NCI-H446 (cell line): ENCODE measurements at regions not wholly inside any gene's neighbourhood (a gene's known extent, or its start where the extent isn't known, plus 50 kb on each side); places are given as distances from the start of the nearest gene placed in this dataset.

Experiments
- DNase-seq, 2 experiments: peaks; one replicate each; lab custom pipeline; 2025; lab: John Stamatoyannopoulos, UW

- DNase-seq: no peak
Observed at GRCh38 chr4:181745933-181746625, 497.1 kb upstream of the TENM3 start.

DNA sequence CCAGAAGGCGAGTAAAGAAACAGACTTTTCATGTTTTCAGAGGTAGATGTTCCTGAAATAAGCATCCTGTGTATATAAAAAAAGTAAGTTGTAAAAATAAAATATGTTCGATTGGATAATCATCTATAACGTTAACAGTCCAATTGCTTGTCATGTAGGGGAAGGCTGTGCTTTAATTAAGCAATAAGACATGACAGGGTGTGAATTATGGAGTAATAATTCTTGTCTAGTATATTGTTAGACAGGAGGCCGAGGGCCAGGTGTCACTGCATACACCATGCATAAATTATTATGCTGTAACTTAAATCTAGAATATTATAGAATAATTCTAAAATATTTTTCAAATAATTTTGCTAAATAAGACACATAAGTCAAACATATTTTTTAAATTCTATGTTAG lies 494.6 kb upstream of the TENM3 start:
- DNase-seq: no peak

DNA sequence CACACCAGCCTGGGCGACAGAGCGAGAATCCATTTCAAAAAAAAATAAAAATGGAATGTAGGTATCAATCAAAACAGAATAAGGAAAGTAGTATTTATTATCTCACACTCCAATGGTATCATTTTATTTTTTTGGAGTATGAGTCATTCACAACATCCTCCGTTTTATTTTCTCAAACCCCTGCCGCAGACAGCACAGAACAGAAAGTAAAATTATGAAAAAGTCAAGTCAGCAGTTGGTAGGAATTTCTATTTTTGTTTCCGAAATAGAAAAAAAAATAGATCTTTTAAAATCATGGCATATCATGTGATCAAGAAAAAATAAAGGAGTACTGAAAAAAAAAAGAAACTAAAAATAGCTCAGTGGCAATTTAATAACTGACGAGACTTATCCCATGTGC lies 490.7 kb upstream of the TENM3 start:
- no peak for DNase-seq

DNA sequence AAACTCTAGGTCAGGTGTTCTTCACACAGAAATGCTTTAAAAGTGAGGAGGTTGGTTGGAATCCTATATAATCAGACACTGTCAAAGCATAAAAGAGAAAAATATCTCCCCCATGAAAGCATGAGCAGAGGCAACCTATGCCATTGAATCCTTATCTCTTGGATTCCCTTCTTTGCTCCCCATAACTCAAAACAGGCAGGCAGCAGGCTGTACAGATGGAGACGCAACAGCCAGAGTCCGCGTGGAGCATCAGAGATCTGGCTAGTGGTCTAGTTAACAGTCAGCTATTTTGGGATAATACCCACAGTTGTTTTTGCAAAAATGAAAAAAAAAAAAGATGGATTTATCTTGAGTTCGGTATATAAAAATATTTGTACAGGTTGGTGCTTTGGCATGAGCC lies 490.0 kb upstream of the TENM3 start:
- no peak for DNase-seq

DNA sequence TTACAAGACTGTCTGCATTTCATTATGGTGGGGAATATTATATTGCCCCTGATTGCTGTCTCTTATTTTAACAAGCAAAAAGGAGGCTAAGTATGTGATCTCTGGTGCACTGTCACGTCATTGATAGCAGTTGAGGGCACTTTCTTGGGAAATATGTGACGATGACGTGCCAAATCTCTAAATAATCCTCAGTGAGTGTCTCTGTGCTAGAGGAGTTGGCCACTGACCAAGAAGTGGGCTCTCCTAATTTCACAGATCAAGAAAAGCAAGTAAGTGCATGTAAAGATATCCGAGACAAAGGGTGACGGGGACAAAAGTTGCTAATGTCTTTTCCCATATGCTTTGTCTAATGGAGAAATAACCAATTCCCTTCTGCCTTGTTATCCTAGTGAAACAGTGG lies 487.4 kb upstream of the TENM3 start:
- no peak for DNase-seq

DNA sequence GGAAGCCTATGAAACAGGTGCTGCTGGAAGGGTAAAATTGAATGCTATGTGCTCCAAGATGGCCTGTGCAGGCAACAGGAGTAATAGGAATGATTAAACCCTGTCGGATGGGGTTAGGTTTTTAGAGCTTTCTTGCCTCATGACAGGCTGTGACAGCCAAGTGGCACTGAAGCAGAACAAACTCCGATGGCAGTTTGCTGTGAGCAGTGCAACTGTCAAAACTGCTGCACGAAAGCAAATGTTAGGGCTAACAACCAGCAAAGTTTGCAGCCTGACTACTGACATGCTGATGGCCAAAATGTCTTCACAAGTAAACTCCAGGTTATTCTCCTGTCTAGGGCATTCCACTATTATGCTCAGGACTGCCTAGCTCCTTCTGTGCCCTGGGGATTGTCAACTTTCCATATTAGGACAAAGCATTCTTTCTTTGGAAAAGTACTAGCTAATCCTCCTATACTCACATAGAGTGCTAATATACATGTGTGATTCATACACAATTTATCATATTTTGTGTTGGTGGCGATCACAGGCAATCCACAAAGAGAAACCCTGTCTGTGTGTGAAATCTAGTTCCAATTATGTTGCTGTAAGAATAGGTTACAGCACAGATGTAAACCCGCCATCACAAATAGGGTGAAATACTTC lies 486.6 kb upstream of the TENM3 start:
- DNase-seq: no peak

- no peak for DNase-seq
Observed at GRCh38 chr4:181757098-181757497, 486.1 kb upstream of the TENM3 start.

DNA sequence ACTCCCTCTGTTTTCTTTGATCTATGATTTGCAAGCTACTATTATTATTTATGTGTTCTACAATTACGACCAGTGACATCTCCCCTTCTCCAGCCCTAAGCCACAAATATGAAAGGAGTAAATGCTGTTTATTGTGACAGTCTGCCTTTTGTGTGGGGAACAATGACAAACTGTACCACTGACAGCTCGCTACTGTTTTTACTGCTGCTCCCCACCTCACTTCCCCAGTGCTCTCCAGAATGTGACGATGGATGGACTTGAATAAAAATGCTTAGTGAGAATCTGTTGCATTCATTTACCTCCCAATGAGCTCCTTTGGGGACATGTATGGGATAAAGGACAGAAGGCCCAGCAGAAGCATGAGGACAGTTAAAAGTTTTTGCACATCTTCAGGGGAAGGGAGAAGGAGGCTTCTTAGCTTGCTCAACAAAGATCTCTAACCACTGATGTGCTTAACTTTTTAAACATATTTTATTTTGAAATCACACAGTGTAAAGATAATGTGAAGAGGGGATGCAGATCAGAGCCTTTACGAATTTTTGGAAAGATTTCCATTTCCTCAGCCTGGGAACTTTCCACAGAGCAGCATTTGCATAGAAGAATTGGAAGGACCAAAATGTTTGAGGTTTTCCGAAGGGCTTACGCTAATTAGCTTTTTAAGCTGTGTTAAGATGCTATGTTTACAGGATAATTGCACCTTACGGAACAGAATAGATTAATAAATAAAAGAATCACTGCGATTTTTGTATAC lies 485.1 kb upstream of the TENM3 start:
- DNase-seq: no peak

DNA sequence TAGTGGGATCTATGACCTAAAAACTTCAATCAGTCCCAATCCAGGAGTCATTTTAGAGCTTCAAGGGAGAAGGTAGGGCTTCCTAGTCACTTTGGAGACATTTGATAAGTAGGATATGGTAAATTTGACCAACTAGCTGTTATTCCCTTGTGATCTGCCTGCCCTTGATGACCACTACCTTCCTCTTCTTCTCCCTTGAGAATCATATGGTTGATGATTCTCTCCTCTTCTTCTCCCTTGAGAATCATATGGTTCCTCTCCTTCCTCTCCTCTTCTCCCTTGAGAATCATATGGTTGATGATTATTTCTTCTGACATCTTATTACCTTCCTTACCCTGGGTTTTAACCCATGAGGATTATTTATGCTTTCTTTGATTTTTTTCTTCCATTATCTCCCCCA lies 482.6 kb upstream of the TENM3 start:
- no peak for DNase-seq

- no peak for DNase-seq
Observed at GRCh38 chr4:181761156-181761555, 482.0 kb upstream of the TENM3 start.

DNA sequence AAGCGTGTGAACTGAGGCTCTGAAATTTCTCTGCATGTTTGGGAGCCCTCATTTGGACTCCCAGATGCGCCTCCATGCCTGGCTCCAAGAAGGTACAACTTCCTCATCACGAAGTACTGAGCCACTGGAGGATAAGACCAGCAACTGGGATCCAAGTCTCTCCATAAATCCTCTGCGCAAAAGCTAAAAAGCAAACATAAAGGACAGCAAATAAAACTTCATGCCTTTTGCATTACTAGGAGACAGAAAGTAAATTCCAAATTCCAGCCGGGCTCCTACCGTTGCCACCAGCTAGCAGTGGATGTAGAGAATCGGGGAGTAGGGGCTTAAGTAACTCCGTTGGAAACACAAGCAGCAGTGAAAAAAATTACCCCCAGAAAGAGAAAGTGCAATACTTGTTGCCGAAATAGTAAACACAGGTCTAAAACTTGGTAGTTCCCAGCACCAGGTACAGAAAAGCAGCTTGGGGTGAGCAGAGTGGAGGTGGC lies 477.1 kb upstream of the TENM3 start:
- DNase-seq: no peak

DNA sequence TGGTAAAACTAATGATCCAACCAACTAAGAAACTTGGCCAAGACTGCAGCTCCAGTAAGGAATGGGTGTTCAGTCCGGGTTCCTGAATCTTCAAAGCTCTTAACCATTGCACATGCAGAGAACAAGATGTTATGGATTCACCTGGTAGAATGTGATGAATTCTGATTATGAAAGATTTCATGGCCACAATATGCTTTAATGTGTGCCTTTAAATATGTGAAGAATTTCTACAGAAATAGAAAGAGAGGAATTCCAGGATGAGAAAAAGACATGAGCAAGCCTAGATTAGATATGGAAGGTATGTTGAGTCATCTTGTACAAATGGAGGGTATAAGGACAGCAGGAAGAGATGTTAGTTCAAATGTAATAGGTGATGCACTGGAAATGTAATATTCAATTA lies 472.2 kb upstream of the TENM3 start:
- DNase-seq: no peak

DNA sequence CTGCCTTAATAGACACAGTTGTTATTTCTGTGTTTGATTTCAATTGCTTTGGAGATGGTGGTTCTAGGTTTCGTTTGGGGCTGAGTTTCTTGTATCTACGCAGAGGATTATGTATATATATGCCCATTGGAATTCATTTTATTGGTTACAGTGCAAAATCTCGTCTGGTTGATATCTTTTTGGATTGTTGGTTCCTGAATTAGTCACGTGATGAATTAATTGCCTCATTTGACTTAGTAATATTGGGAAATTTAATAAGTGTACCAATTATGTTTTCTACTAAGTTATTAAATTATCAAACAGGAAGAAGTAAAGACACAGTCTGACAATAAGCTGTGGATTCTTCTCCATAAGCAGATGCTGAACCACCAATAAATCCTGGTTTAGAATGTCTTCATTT lies 467.9 kb upstream of the TENM3 start:
- DNase-seq: no peak

DNA sequence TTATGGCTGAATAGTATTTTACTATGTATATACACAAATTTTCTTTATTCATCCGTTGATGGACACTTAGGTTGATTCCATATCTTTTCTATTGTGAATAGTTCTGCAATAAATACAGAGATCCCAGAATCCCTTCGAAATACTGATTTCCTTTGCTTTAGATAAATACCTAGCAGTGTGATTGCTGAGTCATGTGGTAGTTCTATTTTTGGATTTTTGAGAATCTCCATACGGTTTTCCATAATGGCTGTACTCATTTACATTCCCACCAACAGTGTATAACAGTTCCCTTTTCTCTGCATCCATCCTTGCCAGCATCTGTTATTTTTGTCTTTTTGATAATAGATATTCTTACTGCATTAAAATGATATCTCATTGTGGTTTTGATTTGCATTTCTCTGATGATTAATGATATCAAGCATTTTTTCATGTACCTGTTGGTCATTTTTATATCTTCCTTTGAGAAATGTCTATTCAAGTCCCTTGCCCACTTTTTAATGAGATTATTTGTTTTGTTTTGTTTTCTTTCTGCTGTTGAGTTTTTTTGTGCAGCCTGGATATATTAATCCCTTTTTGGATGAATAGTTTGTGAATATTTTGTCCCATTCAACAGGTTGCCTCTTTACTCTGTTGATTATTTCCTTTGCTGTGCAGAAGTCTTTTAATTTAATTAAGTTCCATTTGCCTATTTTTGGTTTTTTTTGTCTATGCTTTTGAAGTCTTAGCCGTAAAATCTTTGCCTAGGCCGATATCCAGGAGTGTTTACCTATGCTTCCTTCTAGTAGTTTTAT lies 466.7 kb upstream of the TENM3 start:
- no peak for DNase-seq

- DNase-seq: no peak
Observed at GRCh38 chr4:181777518-181777917, 465.7 kb upstream of the TENM3 start.

GRCh38 chr4:181784881-181785280 lies 458.3 kb upstream of the TENM3 start:
- DNase-seq: no peak

- DNase-seq: no peak
Observed at GRCh38 chr4:181792641-181793040, 450.6 kb upstream of the TENM3 start.

GRCh38 chr4:181793096-181793495 lies 450.1 kb upstream of the TENM3 start:
- no peak for DNase-seq

GRCh38 chr4:181796502-181796901 lies 446.7 kb upstream of the TENM3 start:
- no peak for DNase-seq

DNA sequence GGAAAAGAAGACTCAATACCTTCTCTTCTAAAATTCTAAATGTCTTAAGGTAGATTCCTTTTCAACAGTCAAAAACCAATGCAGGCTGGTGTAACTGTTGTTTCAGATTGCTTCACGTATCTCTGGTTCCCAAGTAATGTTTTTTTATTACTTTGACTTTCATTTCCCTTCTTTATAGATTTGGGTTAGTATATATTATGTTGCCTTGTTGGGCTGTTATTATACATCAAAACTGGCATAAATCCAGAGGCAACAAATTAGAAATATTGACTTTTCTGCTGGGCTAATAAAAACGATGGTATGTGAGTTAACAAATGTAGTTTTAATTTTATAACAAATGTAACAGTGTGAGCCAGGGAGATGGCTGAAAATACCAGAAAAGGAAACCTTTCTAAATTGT lies 444.7 kb upstream of the TENM3 start:
- no peak for DNase-seq

DNA sequence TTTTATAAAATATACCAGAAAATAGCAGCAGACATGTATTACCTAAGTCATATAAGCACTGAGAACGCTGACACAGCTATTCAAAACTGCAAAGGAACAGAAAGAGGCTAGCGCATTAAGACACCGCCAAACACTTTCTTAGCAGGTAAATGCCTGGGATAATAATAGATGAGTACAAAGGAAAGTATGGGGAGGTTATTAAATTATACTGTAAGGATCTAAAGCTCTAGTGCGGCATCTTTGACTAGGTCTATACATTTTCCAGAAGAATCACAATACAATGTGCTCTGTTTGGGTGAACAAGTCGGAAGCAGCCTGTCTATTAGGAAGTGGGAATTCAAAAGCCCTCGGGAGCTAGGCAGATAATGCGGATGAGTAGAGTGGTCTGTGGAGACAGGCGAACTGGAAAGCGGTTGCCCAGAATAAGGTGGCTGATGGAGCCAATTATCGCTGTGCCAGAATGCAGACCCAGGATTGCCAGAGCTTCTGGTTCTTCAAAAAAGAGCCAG lies 443.6 kb upstream of the TENM3 start:
- no peak for DNase-seq

- DNase-seq: no peak
Observed at GRCh38 chr4:181802207-181802606, 441.0 kb upstream of the TENM3 start.
